ENCODE measurements at regions not wholly inside any gene's neighbourhood (a gene's known extent, or its start where the extent isn't known, plus 50 kb on each side); places are given as distances from the start of the nearest gene placed in this dataset.

DNA sequence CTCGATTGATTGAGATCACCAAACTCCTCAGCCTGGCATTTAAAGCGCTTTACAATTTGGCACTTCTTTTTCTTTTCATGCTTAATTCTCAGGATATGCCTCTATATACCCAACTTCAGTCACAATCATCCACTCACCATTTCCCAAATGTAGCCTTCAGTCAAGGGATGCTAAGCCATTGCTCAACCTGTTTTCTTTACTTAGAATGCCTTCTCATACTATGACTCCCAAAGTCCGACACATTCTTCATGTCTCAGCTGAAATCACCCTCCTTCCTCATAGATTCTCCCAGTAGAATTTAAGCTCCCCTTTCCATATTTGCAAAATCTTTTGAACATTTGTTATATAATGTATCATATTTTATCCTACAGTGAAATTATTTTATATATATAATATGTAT is 467.0 kb downstream of the LRIG3 start:
- DNase-seq (ENCODE audit: extremely low read depth in 1 of 2, low read depth in 1 of 2): no peak

DNA sequence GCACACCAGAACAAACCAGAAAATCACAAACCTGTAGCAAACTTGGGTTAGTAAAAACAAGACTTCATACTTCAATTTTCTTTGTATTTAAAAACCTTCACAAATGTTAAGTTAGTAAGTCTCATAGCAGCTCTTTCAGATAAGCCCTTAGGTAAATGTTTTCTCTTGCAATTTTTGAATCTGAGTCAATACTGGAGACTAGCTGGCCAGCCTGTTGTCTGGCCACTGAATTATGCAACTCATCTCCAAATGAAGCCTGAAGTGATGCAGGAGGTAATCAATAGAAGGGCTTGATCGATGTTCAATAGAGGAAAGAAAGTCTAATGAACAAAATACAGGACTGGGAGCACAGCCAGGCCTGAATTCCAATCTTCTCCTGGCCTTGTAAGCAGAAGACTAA is 465.2 kb downstream of the LRIG3 start:
- DNase-seq (ENCODE audit: extremely low read depth in 1 of 2, low read depth in 1 of 2): no peak

- DNase-seq (ENCODE audit: extremely low read depth in 1 of 2, low read depth in 1 of 2): no peak
Measured at GRCh38 chr12:58458102-58458501, 462.2 kb downstream of the LRIG3 start.

DNA sequence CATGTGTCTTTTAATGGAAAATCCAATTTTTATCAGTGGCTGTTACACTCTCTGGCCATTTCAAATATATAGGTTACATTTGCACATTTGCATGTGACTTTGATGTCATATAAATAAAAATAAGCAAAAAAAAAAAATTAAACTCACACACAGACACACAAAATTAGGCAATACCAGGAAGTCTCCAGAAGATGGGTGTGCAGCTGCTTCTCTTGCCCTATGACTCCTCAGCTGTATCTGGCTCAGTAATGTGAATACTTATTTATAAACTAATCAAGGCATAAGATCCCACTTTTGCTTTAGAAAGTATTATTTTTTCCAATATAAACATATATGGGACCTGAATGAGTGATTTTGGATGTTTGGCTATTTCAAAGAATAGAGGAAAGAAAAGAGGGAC is 461.1 kb downstream of the LRIG3 start:
- DNase-seq (ENCODE audit: extremely low read depth in 1 of 2, low read depth in 1 of 2): no peak

DNA sequence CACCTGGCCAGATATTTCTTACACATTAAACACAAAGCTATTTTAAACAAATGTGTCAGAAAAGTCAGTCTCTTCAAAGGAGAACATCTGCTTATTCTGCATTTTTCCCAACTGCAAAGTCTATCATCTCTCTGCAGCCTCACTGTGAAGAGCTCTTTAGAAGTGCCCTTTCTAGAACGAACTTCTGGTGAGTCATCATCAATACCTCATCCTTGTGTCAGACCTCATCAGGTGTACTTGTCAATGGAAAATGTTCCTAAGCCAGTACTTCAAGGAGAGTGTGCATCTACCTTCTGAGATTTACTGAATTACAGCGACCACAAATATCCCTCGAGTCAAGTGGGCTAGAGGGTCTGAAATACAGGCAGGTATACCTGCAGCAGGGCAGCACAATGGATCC is 457.3 kb downstream of the LRIG3 start:
- DNase-seq (ENCODE audit: extremely low read depth in 1 of 2, low read depth in 1 of 2): no peak

- no peak for DNase-seq (ENCODE audit: extremely low read depth in 1 of 2, low read depth in 1 of 2)
Measured at GRCh38 chr12:58465418-58465817, 454.9 kb downstream of the LRIG3 start.

GRCh38 chr12:58470266-58471010 is 449.9 kb downstream of the LRIG3 start:
- no peak for DNase-seq (ENCODE audit: extremely low read depth in 1 of 2, low read depth in 1 of 2)

GRCh38 chr12:58479401-58479800 is 440.9 kb downstream of the LRIG3 start:
- DNase-seq (ENCODE audit: extremely low read depth in 1 of 2, low read depth in 1 of 2): no peak

- no peak for DNase-seq (ENCODE audit: extremely low read depth in 1 of 2, low read depth in 1 of 2)
Measured at GRCh38 chr12:58481811-58482210, 438.5 kb downstream of the LRIG3 start.

DNA sequence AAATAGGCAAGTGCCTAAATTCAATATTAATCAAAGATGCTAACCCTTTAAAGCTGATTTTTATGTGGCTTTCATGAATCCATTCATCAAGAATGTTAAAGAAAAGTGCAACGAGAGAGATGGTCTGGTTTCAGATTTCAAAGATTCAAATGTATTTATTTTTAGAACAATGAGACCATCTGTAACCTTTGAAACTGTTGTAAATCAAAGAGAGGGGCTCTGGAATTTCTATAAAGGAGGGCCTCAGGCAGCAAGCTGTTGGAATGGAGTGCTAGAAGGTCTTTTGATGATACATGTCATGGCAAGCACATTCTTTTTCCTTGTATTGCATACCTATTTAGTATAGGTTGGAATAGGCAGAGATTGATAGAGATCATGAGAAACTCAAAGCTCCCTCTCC is 433.0 kb downstream of the LRIG3 start:
- no peak for DNase-seq (ENCODE audit: extremely low read depth in 1 of 2, low read depth in 1 of 2)

DNA sequence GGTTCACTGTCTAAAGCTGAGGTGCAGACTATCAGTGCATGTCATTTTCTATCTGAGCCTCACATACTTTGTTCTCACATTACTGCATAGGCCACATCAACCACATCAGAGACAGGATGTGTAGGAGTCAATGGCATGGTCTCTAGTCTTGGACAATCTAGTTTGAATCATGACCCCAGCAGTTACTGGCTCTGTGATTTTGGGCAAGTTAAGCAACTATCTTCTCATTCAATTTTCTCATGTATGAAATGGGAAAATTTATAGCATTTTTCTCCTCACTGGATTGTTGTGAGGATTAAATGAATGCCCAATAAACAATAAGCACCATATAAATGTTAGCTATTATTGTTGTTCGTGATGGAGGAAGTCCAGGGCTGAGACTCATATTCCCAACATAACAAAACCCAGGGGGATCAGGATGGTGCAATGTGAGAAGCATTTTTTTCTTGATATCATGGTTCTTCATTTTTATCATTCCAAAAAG is 432.6 kb downstream of the LRIG3 start:
- no peak for DNase-seq (ENCODE audit: extremely low read depth in 1 of 2, low read depth in 1 of 2)

DNA sequence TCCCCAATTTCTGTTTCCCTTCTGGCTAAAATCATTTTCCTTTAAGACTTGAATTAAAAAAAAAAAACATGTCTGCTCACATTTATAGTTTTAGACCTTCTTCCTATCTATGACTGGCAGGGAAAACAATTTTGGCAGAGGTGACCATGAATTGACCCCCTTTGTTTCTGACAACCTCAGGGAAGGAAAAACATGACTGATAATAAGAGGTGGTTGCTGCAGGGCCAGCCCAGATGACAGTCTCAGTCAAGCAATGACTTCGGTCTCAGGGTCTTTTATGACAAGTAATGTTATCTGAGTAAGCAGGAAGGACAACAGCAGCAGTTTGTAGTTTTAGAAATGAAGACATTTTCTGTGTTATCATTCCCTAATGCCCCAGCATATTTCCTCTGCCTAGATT is 430.9 kb downstream of the LRIG3 start:
- DNase-seq (ENCODE audit: extremely low read depth in 1 of 2, low read depth in 1 of 2): no peak

DNA sequence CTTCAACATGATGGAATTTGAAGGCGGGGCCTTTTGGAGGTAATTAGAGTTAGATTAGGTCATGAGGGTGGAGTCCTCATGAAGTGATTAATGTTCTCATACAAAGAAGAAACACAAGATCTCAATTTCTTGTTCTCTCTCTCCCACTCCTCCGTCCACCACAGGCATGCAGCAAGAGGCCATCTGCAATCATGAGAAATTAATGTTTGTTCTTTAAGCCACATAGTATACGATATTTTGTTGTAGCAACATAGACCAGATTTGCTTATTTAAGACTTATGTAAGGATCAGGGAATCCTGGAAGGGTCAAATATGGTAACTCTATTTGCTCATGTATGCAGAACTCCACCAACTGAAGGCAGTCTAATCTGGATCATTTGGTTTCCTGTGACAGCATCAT is 429.0 kb downstream of the LRIG3 start:
- no peak for DNase-seq (ENCODE audit: extremely low read depth in 1 of 2, low read depth in 1 of 2)

- DNase-seq (ENCODE audit: extremely low read depth in 1 of 2, low read depth in 1 of 2): no peak
Measured at GRCh38 chr12:58496411-58497190, 423.7 kb downstream of the LRIG3 start.

DNA sequence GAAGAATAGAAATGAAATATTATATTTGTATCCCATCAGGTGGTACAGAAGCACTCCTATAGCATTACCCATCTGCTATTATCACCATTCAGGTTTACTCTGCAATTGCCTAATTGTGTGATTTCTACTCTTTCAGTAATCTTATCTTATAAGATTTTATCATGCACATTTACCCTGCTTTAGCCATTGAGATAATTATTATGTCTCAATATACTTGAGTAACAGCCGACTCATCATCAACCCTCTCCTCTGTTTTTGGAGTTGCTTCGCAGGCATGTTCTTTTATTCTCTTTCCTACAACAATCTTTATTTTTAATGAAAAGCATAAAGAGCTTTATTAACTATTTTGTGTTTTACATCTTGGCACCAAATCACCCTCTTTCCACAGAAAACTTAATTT is 419.9 kb downstream of the LRIG3 start:
- no peak for DNase-seq (ENCODE audit: extremely low read depth in 1 of 2, low read depth in 1 of 2)

DNA sequence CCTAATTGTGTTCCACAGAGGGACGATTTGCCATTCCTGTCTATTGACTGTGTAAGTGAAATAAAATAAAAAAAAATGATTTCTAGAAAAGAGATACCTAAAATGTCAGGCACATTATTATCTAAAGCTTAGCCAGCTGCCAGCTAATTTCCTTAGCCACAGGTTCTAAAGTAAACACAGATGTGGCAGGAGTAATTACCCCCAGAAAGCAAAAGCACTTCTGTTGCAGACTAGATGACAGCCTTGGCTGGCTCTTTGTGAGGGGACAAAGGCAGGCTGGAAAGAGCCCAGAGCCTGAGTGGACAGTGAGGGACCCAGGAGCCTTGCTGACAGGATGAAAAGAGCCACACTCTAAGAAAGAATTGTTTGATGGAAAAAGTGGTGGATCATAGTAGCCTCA is 418.1 kb downstream of the LRIG3 start:
- DNase-seq (ENCODE audit: extremely low read depth in 1 of 2, low read depth in 1 of 2): no peak

DNA sequence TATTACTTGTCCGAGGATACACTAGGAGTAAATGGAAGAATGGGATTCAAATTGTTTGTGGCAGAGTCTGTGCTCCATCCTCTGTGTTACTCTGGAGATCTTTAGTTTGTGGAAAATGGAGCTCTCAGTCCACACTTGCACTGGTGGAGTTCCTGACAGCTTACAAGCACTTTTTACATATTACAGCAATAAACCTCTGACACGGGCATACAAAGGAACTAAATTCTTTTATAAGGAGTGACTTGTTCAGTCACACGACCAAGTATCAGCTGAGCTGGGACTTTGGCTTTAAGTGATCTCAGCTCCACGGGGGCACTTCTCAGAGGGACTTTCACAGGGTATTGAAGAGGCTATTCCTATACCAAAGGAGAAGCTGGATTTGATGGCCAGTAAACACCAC is 417.5 kb downstream of the LRIG3 start:
- DNase-seq (ENCODE audit: extremely low read depth in 1 of 2, low read depth in 1 of 2): no peak

GRCh38 chr12:58503731-58504130 is 416.6 kb downstream of the LRIG3 start:
- DNase-seq (ENCODE audit: extremely low read depth in 1 of 2, low read depth in 1 of 2): no peak

GRCh38 chr12:58504143-58504938 is 416.0 kb downstream of the LRIG3 start:
- DNase-seq (ENCODE audit: extremely low read depth in 1 of 2, low read depth in 1 of 2): no peak

DNA sequence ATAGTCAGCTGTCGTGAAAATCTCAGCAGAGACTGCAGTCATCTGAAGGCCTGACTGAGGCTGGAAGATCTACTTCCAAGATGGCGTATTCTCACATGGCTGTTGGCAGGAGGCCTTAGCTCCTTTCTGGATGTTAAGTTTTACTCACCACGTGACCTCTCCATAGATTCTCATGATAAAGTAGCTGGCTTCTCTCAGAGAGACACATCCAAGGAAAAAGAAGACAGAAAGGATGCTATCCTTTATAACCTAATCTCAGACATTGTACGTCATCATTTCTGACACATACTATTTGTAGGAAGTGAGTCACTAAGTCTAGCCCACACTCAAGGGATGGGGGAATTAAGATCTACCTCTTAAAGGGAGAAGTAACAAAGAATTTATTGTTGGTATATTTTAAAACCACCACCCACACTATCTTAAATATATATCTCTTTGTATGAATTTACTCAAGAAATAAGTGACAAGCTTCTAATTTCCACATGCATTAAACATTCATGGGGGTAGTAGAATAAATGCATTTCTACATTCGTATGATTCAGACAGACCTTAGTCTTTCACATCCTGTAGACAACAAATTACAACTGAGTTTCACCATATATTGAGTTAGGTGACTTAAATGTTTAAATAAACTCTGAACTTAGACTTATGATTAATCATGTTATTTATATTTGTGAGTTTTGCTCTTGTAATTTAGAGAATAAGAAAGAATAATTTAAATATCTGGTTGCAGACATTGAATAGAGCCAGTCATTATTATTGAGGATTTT is 411.0 kb downstream of the LRIG3 start:
- no peak for DNase-seq (ENCODE audit: extremely low read depth in 1 of 2, low read depth in 1 of 2)
